Heart left ventricle (tissue), 13 donors: ENCODE measurements at regions not wholly inside any gene's neighbourhood (a gene's known extent, or its start where the extent isn't known, plus 50 kb on each side); places are given as distances from the start of the nearest gene placed in this dataset.

ENCODE experiments used
- CTCF ChIP-seq, 12 donors: fragments of 200-600 bp; sonication (generic) in 4 of 12; IDR thresholded peaks; one replicate each; pipeline versions ENCODE4 v1.5.0 to v1.8.0; 2018 to 2022; ENCODE audit warnings: antibody characterized with exemption in 12 of 12, mild to moderate bottlenecking in 5 of 12
- POLR2A ChIP-seq, 2 donors: fragments of 450-650 bp; IDR thresholded peaks; one replicate each; pipeline ENCODE4 v1.6.1; 2017; ENCODE audit warnings: antibody characterized with exemption in 2 of 2, mild to moderate bottlenecking in 2 of 2, moderate library complexity in 2 of 2
- donor health status: ischemic (EF 13 %, LVEDD 7.1; RV severe dilation, severe dysfunction).
- donor health status: DM: no; HTN: yes; CAD: no.
- donor health status: DM: no; HTN: no; CAD: no.
- donor health status: ischemic (EF 25% LVEDD 6.9; RV normal size, moderate dysfunction).
- donor health status: ischemic (EF 25% LVEDD 5.7; RV mildly dilated, moderate dysfunction).
- donor health status: ischemic (EF 35%, LVEDD 5.7; RV mildly dilated, moderate dysfunction).
- donor health status: nonischemic (EF 11% LVEDD 7.7; RV severe dilation, severe dysfunction).
- donor health status: DM: yes; HTN: yes; CAD: no.
- donor health status: PGD.
- donor health status: ischemic (EF 29% LVEDD 5.4; RV normal size, mild dysfunction).
- donor health status: nonischemic (EF 23%, LVEDD 6.1; RV moderate dilation, normal function).

GRCh38 chr4:17418010-17418409 is 93.9 kb downstream of the QDPR start:
- TF ChIP-seq CTCF (IDR thresholded peaks at IDR 0.05) (no peak), POLR2A (IDR thresholded peaks at IDR 0.05) (no peak)
